ENCODE measurements at regions not wholly inside any gene's neighbourhood (a gene's known extent, or its start where the extent isn't known, plus 50 kb on each side); places are given as distances from the start of the nearest gene placed in this dataset.

GRCh38 chr2:189287982-189288521 lies 108.5 kb upstream of the COL5A2 start:
- no peaks in the 10 kb centered on the region for H3K4me1 Mint-ChIP-seq
- no peak overlapping the region for H3K27ac ChIP-seq (ENCODE audit: low read length)
- no peaks in the 10 kb centered on the region for H3K27me3 Mint-ChIP-seq (ENCODE audit: low read depth in 2 of 2)
- no peaks in the 10 kb centered on the region for H3K4me1 ChIP-seq (ENCODE audit: control insufficient read depth, insufficient read depth, low read length)
- DNase-seq: peak in 1 of 2 donors; percentile 45
- intact Hi-C loops (cut with micrococcal nuclease): no loop called here
- H3K27ac Mint-ChIP-seq: no peak overlapping the region
- ATAC-seq: no peak
- H3K27me3 ChIP-seq (ENCODE audit: control insufficient read depth, insufficient read depth, low read length): no peaks in the 10 kb centered on the region
- H3K9me3 Mint-ChIP-seq: peaks cover 5 to 6% of the 10 kb centered on the region in 2 donors
- TF ChIP-seq CTCF (IDR thresholded peaks at IDR 0.05): no peak
- H3K9me3 ChIP-seq (ENCODE audit: control insufficient read depth, insufficient read depth, low read length): no peaks in the 10 kb centered on the region
- peaks cover 6% of the 10 kb centered on the region for H3K36me3 Mint-ChIP-seq
- 0% methylated on average over 1 of the region's 1 CpG for WGBS (ENCODE audit: insufficient coverage)
- no peak overlapping the region for H3K4me3 ChIP-seq (ENCODE audit: low read length)
- H3K4me3 Mint-ChIP-seq: no peak overlapping the region
- no peaks in the 10 kb centered on the region for H3K36me3 ChIP-seq (ENCODE audit: control insufficient read depth, insufficient read depth, low read length)

DNA sequence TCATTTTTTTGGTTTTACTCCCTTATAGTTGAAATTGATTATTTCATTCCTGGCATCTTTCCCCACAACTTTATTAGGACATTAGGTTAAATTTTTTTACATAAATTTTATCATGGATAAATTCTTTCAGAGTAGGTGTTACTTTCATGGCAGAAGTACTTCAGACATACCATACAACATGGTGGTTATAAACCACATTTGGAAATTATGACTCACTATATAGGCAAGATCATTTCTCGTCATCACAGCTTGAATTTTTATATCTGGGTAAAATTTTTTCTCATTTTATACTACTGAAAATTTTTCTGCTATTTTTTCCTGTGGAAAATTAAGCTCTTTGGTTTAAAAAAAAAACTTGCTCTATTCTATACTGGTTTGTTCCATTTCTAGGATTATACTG lies 111.9 kb upstream of the COL5A2 start:
- no peak overlapping the region for H3K27ac ChIP-seq (ENCODE audit: low read length)
- H3K4me3 ChIP-seq (ENCODE audit: low read length): no peak overlapping the region
- intact Hi-C loops (cut with micrococcal nuclease): no loop called here
- ATAC-seq: no peak
- no peaks in the 10 kb centered on the region for H3K4me1 ChIP-seq (ENCODE audit: control insufficient read depth, insufficient read depth, low read length)
- H3K4me3 Mint-ChIP-seq: no peak overlapping the region
- DNase-seq: no peak
- no CpG with 5 or more reads among the region's 1 CpG for WGBS (ENCODE audit: insufficient coverage)
- no peaks in the 10 kb centered on the region for H3K4me1 Mint-ChIP-seq
- no peaks in the 10 kb centered on the region for H3K9me3 ChIP-seq (ENCODE audit: control insufficient read depth, insufficient read depth, low read length)
- no peaks in the 10 kb centered on the region for H3K36me3 ChIP-seq (ENCODE audit: control insufficient read depth, insufficient read depth, low read length)
- no peak for TF ChIP-seq CTCF (IDR thresholded peaks at IDR 0.05)
- H3K27ac Mint-ChIP-seq: no peak overlapping the region
- no peaks in the 10 kb centered on the region for H3K27me3 Mint-ChIP-seq (ENCODE audit: low read depth in 2 of 2)
- H3K36me3 Mint-ChIP-seq: peaks cover 6% of the 10 kb centered on the region
- H3K27me3 ChIP-seq (ENCODE audit: control insufficient read depth, insufficient read depth, low read length): no peaks in the 10 kb centered on the region
- peaks cover 3 to 5% of the 10 kb centered on the region in 2 donors for H3K9me3 Mint-ChIP-seq

DNA sequence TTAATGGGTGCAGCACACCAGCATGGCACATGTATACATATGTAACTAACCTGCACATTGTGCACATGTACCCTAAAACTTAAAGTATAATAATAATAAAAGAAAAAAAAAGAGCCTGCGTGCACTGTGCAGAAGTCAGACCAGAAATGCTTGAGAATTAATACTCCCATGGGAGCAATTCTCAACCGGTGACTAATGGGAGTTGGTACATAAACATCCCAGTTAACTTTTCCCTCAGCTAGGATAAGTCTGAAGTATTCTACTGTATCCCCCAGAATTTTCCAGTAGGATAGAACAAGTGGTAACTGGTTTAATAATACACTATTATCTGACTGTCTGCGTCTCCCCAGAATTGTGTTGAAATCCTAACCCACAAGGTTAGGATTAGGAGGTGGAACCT lies 113.6 kb upstream of the COL5A2 start:
- no peaks in the 10 kb centered on the region for H3K36me3 ChIP-seq (ENCODE audit: control insufficient read depth, insufficient read depth, low read length)

More for the DNA sequence above, 113.6 kb upstream of the COL5A2 start:
- Histone ChIP-seq H3K4me3 (ENCODE audit: low read length) (no peak overlapping the region), H3K27me3 (ENCODE audit: control insufficient read depth, insufficient read depth, low read length) (no peaks in the 10 kb centered on the region), H3K27ac (ENCODE audit: low read length) (no peak overlapping the region), H3K9me3 (ENCODE audit: control insufficient read depth, insufficient read depth, low read length) (no peaks in the 10 kb centered on the region), H3K4me1 (ENCODE audit: control insufficient read depth, insufficient read depth, low read length) (no peaks in the 10 kb centered on the region)
- no peak for ATAC-seq
- Mint-ChIP-seq H3K4me3 (no peak overlapping the region), H3K27ac (no peak overlapping the region), H3K27me3 (ENCODE audit: low read depth in 2 of 2) (no peaks in the 10 kb centered on the region), H3K36me3 (peaks cover 5% of the 10 kb centered on the region), H3K9me3 (peaks cover 3 to 5% of the 10 kb centered on the region in 2 donors), H3K4me1 (no peaks in the 10 kb centered on the region)
- no peak for TF ChIP-seq CTCF (IDR thresholded peaks at IDR 0.05)
- no peak for DNase-seq
- intact Hi-C loops (cut with micrococcal nuclease): no loop called here
- no CpG with 5 or more reads among the region's 3 CpGs for WGBS (ENCODE audit: insufficient coverage)

Data from natural killer cell (primary cell).